ENCODE measurements at regions not wholly inside any gene's neighbourhood (a gene's known extent, or its start where the extent isn't known, plus 50 kb on each side); places are given as distances from the start of the nearest gene placed in this dataset.

- TF ChIP-seq CTCF (IDR thresholded peaks at IDR 0.05; ENCODE audit: insufficient read depth, low read depth, low read length) (no peak), EZH2 (IDR thresholded peaks at IDR 0.05; ENCODE audit: insufficient read depth, low read length) (no peak)
Observed at GRCh38 chr5:20833081-20833627, 845.2 kb upstream of the CDH18 start.
